Spleen (tissue), 11 donors: ENCODE measurements at regions not wholly inside any gene's neighbourhood (a gene's known extent, or its start where the extent isn't known, plus 50 kb on each side); places are given as distances from the start of the nearest gene placed in this dataset.
"Not testable (repeated sequence)": the region's sequence is repeated elsewhere in the genome, so short reads cannot be mapped to it uniquely, and the experiment has no call there.

ENCODE experiments used
- DNase-seq: peaks from one replicate; pipeline ENCODE4 v3.0.0-alpha.2; 2020
- H3K27ac ChIP-seq, 8 donors: fragments of 200-600 bp; sonication (generic) in 7 of 8; 1 replicate in 4 of 8; 2 replicates in 4 of 8; pipeline versions ENCODE4 v1.5.0 to v1.8.0; 2016 to 2021; ENCODE audit warnings: inconsistent platforms in 4 of 8, mild to moderate bottlenecking in 4 of 8, moderate library complexity in 1 of 8
- H3K27me3 ChIP-seq, 7 donors: fragments of 200-600 bp; sonication (generic) in 6 of 7; replicated peaks in 1 of 7; 1 replicate in 4 of 7; 2 replicates in 3 of 7; pipeline versions ENCODE4 v1.5.0 to v1.8.0; 2016 to 2021; ENCODE audit warnings: inconsistent platforms in 3 of 7, mild to moderate bottlenecking in 1 of 7
- H3K36me3 ChIP-seq, 6 donors: fragments of 200-600 bp; sonication (generic) in 5 of 6; 1 replicate in 4 of 6; 2 replicates in 2 of 6; pipeline versions ENCODE4 v1.5.0 to v1.8.0; 2016 to 2021; ENCODE audit warnings: inconsistent platforms in 2 of 6
- H3K4me1 ChIP-seq, 6 donors: fragments of 200-600 bp; sonication (generic) in 5 of 6; 1 replicate in 3 of 6; 2 replicates in 3 of 6; pipeline versions ENCODE4 v1.5.0 to v1.8.0; 2016 to 2021; ENCODE audit warnings: inconsistent platforms in 3 of 6
- H3K4me3 ChIP-seq, 8 donors: fragments of 200-600 bp; sonication (generic) in 7 of 8; 1 replicate in 4 of 8; 2 replicates in 4 of 8; pipeline versions ENCODE4 v1.5.0 to v1.8.0; 2016 to 2021; ENCODE audit warnings: inconsistent platforms in 4 of 8, mild to moderate bottlenecking in 4 of 8, moderate library complexity in 2 of 8
- H3K9me3 ChIP-seq, 8 donors: fragments of 200-600 bp; sonication (generic) in 7 of 8; 1 replicate in 4 of 8; 2 replicates in 4 of 8; pipeline versions ENCODE4 v1.5.0 to v1.8.0; 2016 to 2021; ENCODE audit warnings: inconsistent platforms in 4 of 8
- POLR2A ChIP-seq, 3 donors: fragments of 450-650 bp; IDR thresholded peaks; one replicate each; pipeline ENCODE4 v1.5.1; 2017; ENCODE audit warnings: antibody characterized with exemption in 3 of 3, mild to moderate bottlenecking in 1 of 3
- POLR2AphosphoS5 ChIP-seq, 3 donors: sonication (generic); formaldehyde crosslinking; IDR thresholded peaks; one replicate each; pipeline ENCODE4 v1.5.1; 2017; ENCODE audit warnings: antibody characterized with exemption in 3 of 3
- WGBS, 5 donors: extraction: QIAGEN DNeasy Blood & Tissue Kit in 3 of 5; methylation state at CpG; one replicate each; pipeline versions ENCODE4 v1.1.5 to v1.1.7; 2013 to 2018; 5-methylcytosine and 5-hydroxymethylcytosine counted together
- intact Hi-C: fragments of 100-400 bp; cut with DNase I; formaldehyde crosslinking; loops from one replicate; pipeline ENCODE4 v1.15.0; 2023; ENCODE audit warnings: low total_unique reads
- TF ChIP-seq, protein P1 (sequence below), 11 experiments: fragments of 200-600 bp in 7 of 11; fragments of 450-650 bp in 4 of 11; sonication (generic) in 4 of 11; IDR thresholded peaks in 8 of 11; conservative IDR thresholded peaks in 3 of 11; 1 replicate in 7 of 11; 2 replicates in 4 of 11; pipeline versions ENCODE4 v1.4.0 to v1.8.0; 2016 to 2021; ENCODE audit warnings: antibody characterized with exemption in 11 of 11, inconsistent platforms in 4 of 11, mild to moderate bottlenecking in 1 of 11
- donor health status: healthy with polysubstance abuse.
- donor health status: DM: no; HTN: no; CAD: no; lungs with moderate emphysema.
- donor health status: DM: no; HTN: no; CAD: no.
- donor health status: Bipolar disorder and iron deficiency.
- donor health status: healthy.
- donor health status: DM: no; HTN: no; CAD: no.
- donor health status: DM: yes; HTN: yes; CAD: no.

DNA sequence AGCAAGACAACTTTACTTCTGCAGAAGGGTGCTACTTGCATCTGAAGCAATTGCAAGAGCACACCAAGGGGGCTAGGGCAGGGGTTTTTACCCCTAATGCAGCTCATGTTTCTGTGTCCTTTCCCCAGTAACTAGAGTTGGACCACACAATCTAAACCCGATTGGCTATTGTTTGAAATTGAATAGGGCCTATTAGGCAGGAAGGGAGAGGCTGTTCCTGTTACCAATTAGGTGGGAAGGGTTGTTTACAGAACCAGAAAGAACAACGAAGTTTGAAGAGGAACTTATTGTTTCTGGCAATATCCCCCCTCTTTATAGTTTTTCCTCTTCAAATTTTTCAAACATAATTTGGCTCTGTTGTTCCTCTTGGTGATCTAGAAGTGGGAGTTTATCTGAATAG is 85.5 kb downstream of the CHCHD4 start:
- peaks cover 0 to 31% (median 21%) of the 10 kb centered on the region in 8 donors for H3K9me3 ChIP-seq
- intact Hi-C loops, result no loop called here
- no peak for DNase-seq
- no peak overlapping the region for H3K27ac ChIP-seq
- no peaks in the 10 kb centered on the region for H3K4me1 ChIP-seq
- no peak overlapping the region for H3K4me3 ChIP-seq
- H3K36me3 ChIP-seq, result no peaks in the 10 kb centered on the region
- WGBS, 5 donors, result 16 to 29% (median 23%) methylated on average over 2 of the region's 2 CpGs
- peaks cover 0 to 9% (median 0%) of the 10 kb centered on the region in 7 donors for H3K27me3 ChIP-seq
- TF ChIP-seq POLR2AphosphoS5 (IDR thresholded peaks at IDR 0.05), result no peak
- TF ChIP-seq, protein P1, sequence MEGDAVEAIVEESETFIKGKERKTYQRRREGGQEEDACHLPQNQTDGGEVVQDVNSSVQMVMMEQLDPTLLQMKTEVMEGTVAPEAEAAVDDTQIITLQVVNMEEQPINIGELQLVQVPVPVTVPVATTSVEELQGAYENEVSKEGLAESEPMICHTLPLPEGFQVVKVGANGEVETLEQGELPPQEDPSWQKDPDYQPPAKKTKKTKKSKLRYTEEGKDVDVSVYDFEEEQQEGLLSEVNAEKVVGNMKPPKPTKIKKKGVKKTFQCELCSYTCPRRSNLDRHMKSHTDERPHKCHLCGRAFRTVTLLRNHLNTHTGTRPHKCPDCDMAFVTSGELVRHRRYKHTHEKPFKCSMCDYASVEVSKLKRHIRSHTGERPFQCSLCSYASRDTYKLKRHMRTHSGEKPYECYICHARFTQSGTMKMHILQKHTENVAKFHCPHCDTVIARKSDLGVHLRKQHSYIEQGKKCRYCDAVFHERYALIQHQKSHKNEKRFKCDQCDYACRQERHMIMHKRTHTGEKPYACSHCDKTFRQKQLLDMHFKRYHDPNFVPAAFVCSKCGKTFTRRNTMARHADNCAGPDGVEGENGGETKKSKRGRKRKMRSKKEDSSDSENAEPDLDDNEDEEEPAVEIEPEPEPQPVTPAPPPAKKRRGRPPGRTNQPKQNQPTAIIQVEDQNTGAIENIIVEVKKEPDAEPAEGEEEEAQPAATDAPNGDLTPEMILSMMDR (IDR thresholded peaks at IDR 0.05 in 8 of 11, conservative IDR thresholded peaks at IDR 0.05 in 3 of 11), result no peak
- no peak for TF ChIP-seq POLR2A (IDR thresholded peaks at IDR 0.05)

DNA sequence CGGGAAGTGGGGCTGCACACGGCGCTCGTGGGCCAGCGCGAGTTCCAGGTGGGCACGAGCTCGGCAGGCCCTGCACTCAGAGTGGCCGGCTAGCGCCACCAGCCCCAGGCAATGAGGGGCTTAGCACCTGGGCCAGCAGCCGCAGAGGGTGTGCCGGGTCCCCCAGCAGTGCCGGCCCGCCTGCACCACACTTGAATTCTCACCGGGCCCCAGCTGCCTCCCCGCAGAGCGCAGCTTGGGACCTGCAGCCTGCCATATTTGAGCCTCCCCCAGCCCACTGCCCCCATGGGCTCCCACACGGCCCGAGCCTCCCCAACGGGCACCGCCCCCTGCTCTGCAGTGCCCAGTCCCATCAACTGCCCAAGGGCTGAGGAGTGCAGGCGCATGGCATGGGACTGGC is 87.5 kb downstream of the CHCHD4 start:
- no peak for DNase-seq
- peaks cover 0 to 9% (median 0%) of the 10 kb centered on the region in 7 donors for H3K27me3 ChIP-seq
- H3K36me3 ChIP-seq, result no peaks in the 10 kb centered on the region
- no peak overlapping the region for H3K4me3 ChIP-seq
- TF ChIP-seq POLR2AphosphoS5 (IDR thresholded peaks at IDR 0.05) (no peak), POLR2A (IDR thresholded peaks at IDR 0.05) (no peak)
- TF ChIP-seq, protein P1 (IDR thresholded peaks at IDR 0.05 in 8 of 11, conservative IDR thresholded peaks at IDR 0.05 in 3 of 11), result no peak
- peaks cover 0 to 37% (median 21%) of the 10 kb centered on the region in 8 donors for H3K9me3 ChIP-seq
- no peaks in the 10 kb centered on the region for H3K4me1 ChIP-seq
- WGBS, 5 donors, result 91 to 97% (median 93%) methylated on average over 6 to 22 of the region's 22 CpGs
- H3K27ac ChIP-seq, result no peak overlapping the region
- intact Hi-C loops, result no loop called here

DNA sequence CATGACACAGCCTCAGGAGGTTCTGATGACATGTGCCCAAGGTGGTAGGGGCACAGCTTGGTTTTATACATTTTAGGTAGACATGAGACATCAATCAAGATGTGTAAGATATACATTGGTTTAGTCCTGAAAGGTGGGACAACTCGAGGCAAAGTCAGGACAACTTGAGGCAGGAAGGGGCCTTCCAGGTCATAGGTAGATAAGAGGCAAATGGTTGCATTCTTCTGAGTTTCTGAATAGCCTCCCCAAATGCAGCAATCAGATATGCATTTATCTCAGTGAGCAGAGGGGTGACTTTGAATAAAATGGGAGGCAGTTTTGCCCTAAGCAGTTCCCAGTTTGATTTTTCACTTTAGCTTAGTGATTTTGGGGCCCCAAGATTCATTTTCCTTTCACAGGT is 91.6 kb downstream of the CHCHD4 start:
- Histone ChIP-seq H3K4me3 (no peak overlapping the region), H3K27ac (no peak overlapping the region), H3K36me3 (no peaks in the 10 kb centered on the region), H3K4me1 (no peaks in the 10 kb centered on the region), H3K27me3 (peaks cover 0 to 9% (median 0%) of the 10 kb centered on the region in 7 donors), H3K9me3 (peaks cover 0 to 37% (median 21%) of the 10 kb centered on the region in 8 donors)
- intact Hi-C loops, result no loop called here
- DNase-seq, result no peak
- no peak for TF ChIP-seq POLR2AphosphoS5 (IDR thresholded peaks at IDR 0.05)
- TF ChIP-seq, protein P1 (IDR thresholded peaks at IDR 0.05 in 8 of 11, conservative IDR thresholded peaks at IDR 0.05 in 3 of 11), result no peak
- TF ChIP-seq POLR2A (IDR thresholded peaks at IDR 0.05), result no peak
- WGBS, 5 donors, result 36 to 63% (median 44%) methylated on average over 1 of the region's 1 CpG

DNA sequence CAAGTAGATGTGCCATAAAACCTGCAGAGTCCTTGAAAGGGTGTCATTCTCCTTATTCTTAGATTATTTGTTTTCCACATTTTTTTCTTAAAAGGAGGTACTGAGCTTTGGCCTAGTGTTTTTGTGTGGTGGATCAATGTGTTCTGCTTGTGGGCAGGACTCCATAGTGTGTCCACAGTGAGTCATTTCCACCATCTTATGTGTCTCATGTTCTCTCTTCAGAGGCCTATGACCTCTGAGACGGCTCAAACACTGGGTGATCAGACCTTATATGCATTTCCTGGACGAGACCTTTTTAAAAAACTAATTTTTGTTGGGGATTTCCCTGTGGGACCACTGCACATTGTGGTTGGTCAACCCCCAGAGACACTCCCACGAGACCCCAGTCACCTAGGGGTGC is 93.4 kb downstream of the CHCHD4 start:
- Histone ChIP-seq H3K9me3 (peaks cover 0 to 33% (median 16%) of the 10 kb centered on the region in 8 donors), H3K4me3 (no peak overlapping the region), H3K4me1 (no peaks in the 10 kb centered on the region), H3K27me3 (peaks cover 0 to 9% (median 0%) of the 10 kb centered on the region in 7 donors), H3K36me3 (no peaks in the 10 kb centered on the region), H3K27ac (no peak overlapping the region)
- WGBS, 5 donors, result 54 to 66% (median 56%) methylated on average over 3 of the region's 3 CpGs
- intact Hi-C loops, result no loop called here
- TF ChIP-seq, protein P1 (IDR thresholded peaks at IDR 0.05 in 8 of 11, conservative IDR thresholded peaks at IDR 0.05 in 3 of 11), result no peak
- TF ChIP-seq POLR2AphosphoS5 (IDR thresholded peaks at IDR 0.05), result no peak
- no peak for TF ChIP-seq POLR2A (IDR thresholded peaks at IDR 0.05)
- DNase-seq, result no peak

DNA sequence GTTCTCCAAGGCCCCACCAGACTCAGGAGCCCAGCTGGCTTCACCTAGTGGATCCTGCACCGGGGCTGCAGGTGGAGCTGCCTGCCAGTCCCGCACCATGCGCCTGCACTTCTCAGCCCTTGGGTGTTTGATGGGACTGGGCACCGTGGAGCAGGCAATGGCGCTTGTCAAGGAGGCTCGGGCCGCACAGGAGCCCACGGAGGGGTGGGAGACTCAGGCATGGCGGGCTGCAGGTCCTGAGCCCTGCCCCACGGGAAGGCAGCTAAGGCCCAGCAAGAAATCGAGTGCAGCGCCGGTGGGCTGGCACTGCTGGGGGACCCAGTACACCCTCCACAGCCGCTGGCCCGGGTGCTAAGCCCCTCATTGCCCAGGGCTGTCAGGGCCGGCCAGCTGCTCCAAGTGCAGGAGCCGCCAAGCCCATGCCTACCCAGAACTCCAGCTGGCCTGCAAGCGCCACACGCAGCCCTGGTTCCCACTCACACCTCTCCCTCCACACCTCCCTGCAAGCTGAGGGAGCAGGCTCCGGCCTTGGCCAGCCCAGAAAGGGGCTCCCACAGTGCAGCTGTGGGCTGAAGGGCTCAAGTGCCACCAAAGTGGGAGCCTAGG is 95.2 kb downstream of the CHCHD4 start:
- intact Hi-C loops, DNase-seq: not testable (repeated sequence)

DNA sequence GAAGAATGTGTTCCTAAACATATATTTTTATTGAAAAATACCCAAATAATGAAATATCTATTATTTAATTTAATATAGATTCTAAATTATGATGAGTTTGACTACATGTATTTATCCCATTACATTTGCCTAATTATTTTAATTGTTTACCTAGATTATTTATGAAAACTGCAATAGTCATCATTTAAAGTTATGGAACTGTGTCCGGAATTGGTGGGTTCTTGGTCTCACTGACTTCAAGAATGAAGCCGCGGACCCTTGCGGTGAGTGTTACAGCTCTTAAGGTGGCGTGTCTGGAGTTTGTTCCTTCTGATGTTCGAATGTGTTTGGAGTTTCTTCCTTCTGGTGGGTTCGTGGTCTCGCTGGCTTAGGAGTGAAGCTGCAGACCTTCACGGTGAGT is 96.5 kb downstream of the CHCHD4 start:
- H3K9me3 ChIP-seq, result peaks cover 0 to 31% (median 22%) of the 10 kb centered on the region in 8 donors
- H3K27ac ChIP-seq, H3K4me3 ChIP-seq, DNase-seq, H3K27me3 ChIP-seq, H3K36me3 ChIP-seq, intact Hi-C loops, H3K4me1 ChIP-seq: not testable (repeated sequence)
- 90 to 97% (median 93%) methylated on average over 8 to 9 of the region's 9 CpGs for WGBS, 5 donors

More for the DNA sequence above, 95.2 kb downstream of the CHCHD4 start:
- peaks cover 0 to 32% (median 19%) of the 10 kb centered on the region in 8 donors for H3K9me3 ChIP-seq
- H3K27me3 ChIP-seq, H3K4me1 ChIP-seq, H3K36me3 ChIP-seq, H3K4me3 ChIP-seq, H3K27ac ChIP-seq: not testable (repeated sequence)
- 89 to 95% (median 91%) methylated on average over 8 to 20 of the region's 20 CpGs for WGBS, 5 donors
